CD4-positive, alpha-beta T cell (primary cell): ENCODE measurements at regions not wholly inside any gene's neighbourhood (a gene's known extent, or its start where the extent isn't known, plus 50 kb on each side); places are given as distances from the start of the nearest gene placed in this dataset.
"Not testable (repeated sequence)": the region's sequence is repeated elsewhere in the genome, so short reads cannot be mapped to it uniquely, and the experiment has no call there.

Experiments
- ATAC-seq: fragments of 200-7000 bp; cut with Tn5 transposase; one replicate; pipeline ENCODE4 v1.10.0; 2022; ENCODE audit warnings: mild to moderate bottlenecking; ENCODE audit not compliant: poor library complexity
- CTCF ChIA-PET: fragments of 350-600 bp; sonication (Branson Sonifier 250); formaldehyde crosslinking; loops from one replicate; lab custom pipeline; 2021; ENCODE audit warnings: antibody characterized with exemption, inconsistent platforms; lab: Charles Lee
- POLR2A ChIA-PET: fragments of 350-600 bp; sonication (Branson Sonifier 250); formaldehyde crosslinking; loops from one replicate; lab custom pipeline; 2021; ENCODE audit warnings: antibody characterized with exemption, inconsistent platforms; lab: Charles Lee
- DNase-seq, 14 experiments: peaks; one replicate each; pipeline ENCODE4 v3.0.0-alpha.2; 2013 to 2020; ENCODE audit warnings: mixed read lengths in 2 of 14
- H3K27ac ChIP-seq, 2 donors: one replicate each; pipeline versions ENCODE4 v1.5.1 to v1.7.0; 2013; ENCODE audit warnings: low read length in 2 of 2, low read depth in 1 of 2, mild to moderate bottlenecking in 1 of 2
- H3K27me3 ChIP-seq, 2 experiments: 1 replicate in 1 of 2; 2 replicates in 1 of 2; pipeline versions ENCODE4 v1.6.1 to v1.7.0; 2013; ENCODE audit warnings: low read length in 2 of 2, control low read depth in 1 of 2, mild to moderate bottlenecking in 1 of 2, moderate library complexity in 1 of 2; ENCODE audit not compliant: insufficient read depth in 2 of 2, control insufficient read depth in 1 of 2
- H3K36me3 ChIP-seq: one replicate; pipeline ENCODE4 v1.6.1; 2013; ENCODE audit warnings: low read length, control low read depth; ENCODE audit not compliant: insufficient read depth
- H3K4me1 ChIP-seq: one replicate; pipeline ENCODE4 v1.6.1; 2013; ENCODE audit warnings: low read length, control low read depth; ENCODE audit not compliant: insufficient read depth
- H3K4me3 ChIP-seq: one replicate; pipeline ENCODE4 v1.5.1; 2013; ENCODE audit warnings: mild to moderate bottlenecking, low read length, moderate library complexity
- H3K9me3 ChIP-seq, 2 experiments: 1 replicate in 1 of 2; 2 replicates in 1 of 2; pipeline versions ENCODE4 v1.6.1 to v1.7.0; 2013; ENCODE audit warnings: low read length in 2 of 2, mild to moderate bottlenecking in 2 of 2, control low read depth in 1 of 2, moderate library complexity in 1 of 2; ENCODE audit not compliant: control insufficient read depth in 1 of 2, insufficient read depth in 1 of 2
- H3K27ac Mint-ChIP-seq: one replicate; pipeline ENCODE4 v1.8.0; 2020; ENCODE audit warnings: mixed read lengths
- H3K27me3 Mint-ChIP-seq: one replicate; pipeline ENCODE4 v1.8.0; 2021; ENCODE audit warnings: mixed read lengths
- H3K36me3 Mint-ChIP-seq: one replicate; pipeline ENCODE4 v1.8.0; 2021; ENCODE audit warnings: low read depth, mixed read lengths
- H3K4me1 Mint-ChIP-seq: one replicate; pipeline ENCODE4 v1.8.0; 2021; ENCODE audit warnings: low read depth, mixed read lengths
- H3K4me3 Mint-ChIP-seq: one replicate; pipeline ENCODE4 v1.8.0; 2020; ENCODE audit warnings: mild to moderate bottlenecking, mixed read lengths
- H3K9me3 Mint-ChIP-seq: one replicate; pipeline ENCODE4 v1.8.0; 2020; ENCODE audit warnings: mixed read lengths
- intact Hi-C, 2 experiments: fragments of 100-400 bp; cut with DNase I in 1 of 2; cut with micrococcal nuclease in 1 of 2; formaldehyde crosslinking; loops; one replicate each; pipeline versions ENCODE4 v1.15.1 to v1.9.0; 2023 to 2025; cut with DNase I, micrococcal nuclease
- TF ChIP-seq, protein P1 (sequence below): fragments of 200-600 bp; IDR thresholded peaks from one replicate; pipeline ENCODE4 v1.8.0; 2022; ENCODE audit warnings: antibody characterized with exemption, mild to moderate bottlenecking

DNA sequence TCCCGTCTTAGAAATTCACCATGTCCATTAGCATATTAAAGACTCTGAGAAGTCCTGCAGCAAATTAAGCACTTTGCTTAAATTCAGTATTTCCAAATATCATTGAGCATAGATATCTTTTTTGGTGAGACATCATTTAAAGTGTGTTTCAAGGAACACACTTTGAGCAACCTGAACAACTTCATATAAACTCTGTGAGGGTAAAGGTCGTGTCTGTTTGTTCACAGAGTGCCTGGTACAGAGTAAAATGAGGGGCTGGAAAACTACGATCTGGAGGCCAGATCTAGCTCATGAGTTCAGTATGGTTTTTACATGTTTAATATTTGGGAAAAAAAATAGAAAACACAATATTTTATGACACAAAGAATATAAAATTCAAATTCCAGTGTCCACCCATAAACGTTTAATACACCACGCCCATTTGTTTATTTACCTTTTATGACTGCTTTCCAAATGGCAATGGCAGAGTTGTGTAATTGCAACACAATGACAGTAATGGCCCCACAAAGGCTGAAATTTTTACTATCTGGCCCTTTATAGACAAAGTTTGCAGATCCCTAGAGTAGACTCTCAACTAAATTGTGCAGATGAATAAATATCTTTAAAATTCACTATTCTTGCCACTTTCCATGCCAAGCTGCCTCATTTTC, 67.4 kb downstream of the SNTN start:
- H3K27me3 ChIP-seq, result no peaks in the 10 kb centered on the region
- no peaks in the 10 kb centered on the region for H3K36me3 ChIP-seq
- POLR2A ChIA-PET, result no interaction called here
- H3K9me3 ChIP-seq, result peaks cover 0 to 6% of the 10 kb centered on the region in 2 experiments
- intact Hi-C loops, result no loop called here
- H3K4me1 ChIP-seq, result no peaks in the 10 kb centered on the region
- Mint-ChIP-seq H3K36me3 (no peaks in the 10 kb centered on the region), H3K27me3 (no peaks in the 10 kb centered on the region), H3K4me3 (no peak overlapping the region), H3K9me3 (peaks cover 4% of the 10 kb centered on the region), H3K4me1 (no peaks in the 10 kb centered on the region), H3K27ac (no peak overlapping the region)
- H3K4me3 ChIP-seq, result no peak overlapping the region
- CTCF ChIA-PET, result no interaction called here
- TF ChIP-seq, protein P1, sequence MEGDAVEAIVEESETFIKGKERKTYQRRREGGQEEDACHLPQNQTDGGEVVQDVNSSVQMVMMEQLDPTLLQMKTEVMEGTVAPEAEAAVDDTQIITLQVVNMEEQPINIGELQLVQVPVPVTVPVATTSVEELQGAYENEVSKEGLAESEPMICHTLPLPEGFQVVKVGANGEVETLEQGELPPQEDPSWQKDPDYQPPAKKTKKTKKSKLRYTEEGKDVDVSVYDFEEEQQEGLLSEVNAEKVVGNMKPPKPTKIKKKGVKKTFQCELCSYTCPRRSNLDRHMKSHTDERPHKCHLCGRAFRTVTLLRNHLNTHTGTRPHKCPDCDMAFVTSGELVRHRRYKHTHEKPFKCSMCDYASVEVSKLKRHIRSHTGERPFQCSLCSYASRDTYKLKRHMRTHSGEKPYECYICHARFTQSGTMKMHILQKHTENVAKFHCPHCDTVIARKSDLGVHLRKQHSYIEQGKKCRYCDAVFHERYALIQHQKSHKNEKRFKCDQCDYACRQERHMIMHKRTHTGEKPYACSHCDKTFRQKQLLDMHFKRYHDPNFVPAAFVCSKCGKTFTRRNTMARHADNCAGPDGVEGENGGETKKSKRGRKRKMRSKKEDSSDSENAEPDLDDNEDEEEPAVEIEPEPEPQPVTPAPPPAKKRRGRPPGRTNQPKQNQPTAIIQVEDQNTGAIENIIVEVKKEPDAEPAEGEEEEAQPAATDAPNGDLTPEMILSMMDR, result no peak
- ATAC-seq (no peak), DNase-seq (no peak)
- no peak overlapping the region for H3K27ac ChIP-seq

DNA sequence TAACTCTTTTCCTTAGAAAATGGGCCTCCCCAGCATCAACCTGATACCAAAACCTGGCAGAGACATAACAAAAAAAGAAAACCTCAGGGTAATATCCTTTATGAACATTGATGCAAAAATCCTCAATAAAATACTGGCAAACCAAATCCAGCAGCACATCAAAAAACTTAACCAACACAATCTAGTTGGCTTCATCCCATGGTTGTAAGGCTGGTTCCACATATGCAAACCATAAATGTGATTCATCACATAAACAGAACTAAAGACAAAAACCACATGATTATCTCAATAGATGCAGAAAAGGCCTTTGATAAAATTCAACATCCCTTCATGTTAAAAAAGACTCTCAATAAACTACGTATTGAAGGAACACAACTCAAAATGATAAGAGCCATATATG, 68.5 kb downstream of the SNTN start:
- H3K36me3 Mint-ChIP-seq, H3K4me3 ChIP-seq, POLR2A ChIA-PET, intact Hi-C loops, H3K9me3 Mint-ChIP-seq, H3K27ac Mint-ChIP-seq, H3K27ac ChIP-seq, H3K4me3 Mint-ChIP-seq, H3K36me3 ChIP-seq, H3K4me1 Mint-ChIP-seq, DNase-seq, H3K9me3 ChIP-seq, H3K4me1 ChIP-seq, H3K27me3 ChIP-seq, CTCF ChIA-PET, H3K27me3 Mint-ChIP-seq, ATAC-seq: not testable (repeated sequence)

DNA sequence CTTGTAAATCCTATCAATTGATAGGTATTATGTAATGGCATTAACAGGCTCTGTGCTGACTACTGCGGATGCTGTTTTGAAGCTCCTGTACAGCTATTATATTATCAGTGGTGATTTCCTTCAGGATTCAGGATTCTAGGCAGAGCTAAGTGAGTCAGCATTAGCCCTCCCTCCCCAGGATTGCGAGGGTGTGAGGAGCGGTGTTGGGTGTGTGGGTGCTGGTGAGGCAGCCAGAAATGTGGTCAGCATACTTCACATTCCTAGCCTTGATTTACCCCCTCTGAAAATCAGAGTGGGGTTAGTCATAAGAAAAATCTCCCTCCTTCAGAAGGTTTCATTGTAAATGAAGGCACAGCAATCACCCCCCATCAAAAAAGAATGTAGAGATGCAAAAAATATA, 72.5 kb downstream of the SNTN start:
- no peaks in the 10 kb centered on the region for H3K4me1 Mint-ChIP-seq
- no peaks in the 10 kb centered on the region for H3K27me3 Mint-ChIP-seq
- H3K27ac ChIP-seq, result no peak overlapping the region
- intact Hi-C loops, result no loop called here
- ChIA-PET CTCF (no interaction called here), POLR2A (no interaction called here)
- H3K4me1 ChIP-seq, result no peaks in the 10 kb centered on the region
- ATAC-seq (no peak), DNase-seq (no peak)
- no peak overlapping the region for H3K4me3 ChIP-seq
- no peak overlapping the region for H3K4me3 Mint-ChIP-seq
- peaks cover 4 to 6% of the 10 kb centered on the region in 2 experiments for H3K9me3 ChIP-seq
- TF ChIP-seq, protein P1, result no peak
- no peaks in the 10 kb centered on the region for H3K36me3 ChIP-seq
- H3K36me3 Mint-ChIP-seq, result no peaks in the 10 kb centered on the region
- H3K27ac Mint-ChIP-seq, result no peak overlapping the region
- peaks cover 4% of the 10 kb centered on the region for H3K9me3 Mint-ChIP-seq
- H3K27me3 ChIP-seq, result no peaks in the 10 kb centered on the region

DNA sequence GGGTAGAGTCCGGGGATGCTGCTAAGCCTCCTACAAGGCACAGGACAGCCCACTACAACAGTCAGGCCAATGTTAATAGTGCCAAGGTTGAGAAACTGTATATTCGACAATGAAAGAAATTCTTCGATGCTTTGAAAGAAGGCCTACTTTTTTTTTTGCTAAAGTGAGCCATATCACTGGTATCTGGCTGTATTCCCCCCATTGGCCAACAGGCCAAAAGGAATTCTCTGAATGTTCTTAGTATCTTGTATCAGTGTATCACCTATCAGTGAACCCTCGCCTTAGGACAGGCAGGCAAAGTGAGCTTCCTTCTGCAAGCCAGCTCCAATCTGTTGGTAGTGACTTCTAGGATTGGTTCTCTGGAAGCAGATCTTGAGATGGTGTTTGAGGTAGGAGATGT, 74.2 kb downstream of the SNTN start:
- ChIA-PET CTCF (no interaction called here), POLR2A (no interaction called here)
- intact Hi-C loops, result no loop called here
- H3K36me3 ChIP-seq, result no peaks in the 10 kb centered on the region
- TF ChIP-seq, protein P1, result no peak
- no peak overlapping the region for H3K27ac ChIP-seq
- no peak for DNase-seq
- Mint-ChIP-seq H3K27ac (no peak overlapping the region), H3K36me3 (no peaks in the 10 kb centered on the region), H3K4me3 (no peak overlapping the region), H3K9me3 (peaks cover 4% of the 10 kb centered on the region), H3K27me3 (peaks cover 6% of the 10 kb centered on the region), H3K4me1 (no peaks in the 10 kb centered on the region)
- H3K27me3 ChIP-seq, result no peaks in the 10 kb centered on the region
- peaks cover 4 to 6% of the 10 kb centered on the region in 2 experiments for H3K9me3 ChIP-seq
- H3K4me1 ChIP-seq, result no peaks in the 10 kb centered on the region
- no peak for ATAC-seq
- no peak overlapping the region for H3K4me3 ChIP-seq
